K562 (cell line): ENCODE measurements at regions not wholly inside any gene's neighbourhood (a gene's known extent, or its start where the extent isn't known, plus 50 kb on each side); places are given as distances from the start of the nearest gene placed in this dataset.

ENCODE experiments used
- ATAC-seq: fragments of 200-7000 bp; cut with Tn5 transposase; 3 replicates; pipeline ENCODE4 v1.9.1; 2020; ENCODE audit warnings: moderate library complexity
- BruUV-seq: library from RNA; stranded (reverse); fragments of 400-500 nt; replicated peaks from 2 replicates; lab custom pipeline; 2021; lab: Mats Ljungman, UMichigan
- CTCF ChIA-PET: fragments of 300-600 bp; formaldehyde crosslinking; extraction: SDS; loops from one replicate; lab custom pipeline; 2021; ENCODE audit warnings: low intra/inter-chr PET ratio; lab: Yijun Ruan, JAX
- POLR2A ChIA-PET: fragments of 300-600, 350-650 bp; sonication (Branson Sonifier 250); formaldehyde crosslinking; extraction: SDS; loops from one replicate; lab custom pipeline; 2021; ENCODE audit warnings: antibody characterized with exemption, inconsistent platforms; lab: Yijun Ruan, JAX
- DNase-seq, 4 experiments: peaks; one replicate each; pipeline versions ENCODE4 v3.0.0 to v3.0.0-alpha.2; 2011 to 2018; ENCODE audit warnings: low spot score in 3 of 4, mixed read lengths in 3 of 4; ENCODE audit errors: extremely low read depth in 1 of 4
- FAIRE-seq: peaks from 2 replicates; lab custom pipeline; 2011; peaks lifted over from hg19 to GRCh38; lab: Jason Lieb, UNC
- H2AFZ ChIP-seq: 2 replicates; pipeline ENCODE4 v1.6.0; 2011; ENCODE audit warnings: low read depth, low read length, control low read depth, inconsistent platforms
- H3K27ac ChIP-seq: fragments of 200-600 bp; 3 replicates; pipeline ENCODE4 v1.8.0; 2011; ENCODE audit warnings: low read depth, mild to moderate bottlenecking, control low read depth, inconsistent platforms, low read length, moderate library complexity, mixed read lengths; ENCODE audit errors: extremely low read depth
- H3K27me3 ChIP-seq, 2 experiments: fragments of 300-600 bp in 1 of 2; 2 replicates in 1 of 2; 3 replicates in 1 of 2; pipeline versions ENCODE4 v1.6.0 to v1.8.0; 2011; ENCODE audit warnings: inconsistent platforms in 2 of 2, low read length in 2 of 2, mild to moderate bottlenecking in 1 of 2, mixed read lengths in 1 of 2, moderate library complexity in 1 of 2; ENCODE audit not compliant: control insufficient read depth in 2 of 2, insufficient read depth in 2 of 2
- H3K36me3 ChIP-seq: fragments of 300-600 bp; 3 replicates; pipeline ENCODE4 v1.8.0; 2011; ENCODE audit warnings: mild to moderate bottlenecking, low read length, inconsistent platforms; ENCODE audit not compliant: control insufficient read depth, insufficient read depth
- H3K4me1 ChIP-seq, 2 experiments: fragments of 200-600 bp in 1 of 2; replicated peaks in 1 of 2; 2 replicates in 1 of 2; 3 replicates in 1 of 2; pipeline versions ENCODE4 v1.5.1 to v1.8.0; 2011; ENCODE audit warnings: inconsistent platforms in 2 of 2, low read length in 2 of 2, mild to moderate bottlenecking in 1 of 2, mixed read lengths in 1 of 2, moderate library complexity in 1 of 2; ENCODE audit not compliant: control insufficient read depth in 2 of 2, insufficient read depth in 2 of 2
- H3K4me2 ChIP-seq: 2 replicates; pipeline ENCODE4 v1.6.1; 2011; ENCODE audit warnings: low read length, control low read depth, inconsistent platforms, mixed read lengths; ENCODE audit not compliant: insufficient read depth
- H3K4me3 ChIP-seq: fragments of 200-600 bp; sonication (generic), shearing (Covaris generic); 2 replicates; pipeline ENCODE4 v1.5.1; 2016; ENCODE audit warnings: control low read depth, inconsistent platforms
- H3K79me2 ChIP-seq: fragments of 200-600 bp; 3 replicates; pipeline ENCODE4 v1.8.0; 2011; ENCODE audit warnings: low read length, inconsistent platforms; ENCODE audit not compliant: control insufficient read depth, insufficient read depth
- H3K9ac ChIP-seq, 2 experiments: 2 replicates each; pipeline versions ENCODE4 v1.6.0 to v1.6.1; 2011; ENCODE audit warnings: low read depth in 2 of 2, low read length in 2 of 2, control low read depth in 1 of 2, inconsistent platforms in 1 of 2, mild to moderate bottlenecking in 1 of 2, mixed read lengths in 1 of 2; ENCODE audit not compliant: insufficient read depth in 1 of 2
- H3K9me1 ChIP-seq: one replicate; pipeline ENCODE4 v1.6.0; 2011; ENCODE audit warnings: inconsistent platforms, mild to moderate bottlenecking, low read length, moderate library complexity; ENCODE audit not compliant: control insufficient read depth, insufficient read depth
- H3K9me3 ChIP-seq: replicated peaks from 2 replicates; pipeline ENCODE4 v1.5.1; 2011; ENCODE audit warnings: low read depth, low read length, inconsistent platforms; ENCODE audit not compliant: control insufficient read depth, insufficient read depth
- H4K20me1 ChIP-seq: replicated peaks from 2 replicates; pipeline ENCODE4 v1.6.1; 2011; ENCODE audit warnings: low read length, inconsistent platforms, mixed read lengths; ENCODE audit not compliant: control insufficient read depth, insufficient read depth
- CSDE1 ChIP-seq, 2 experiments: fragments of 450-650 bp; IDR thresholded peaks; 2 replicates each; pipeline ENCODE4 v1.6.1; 2016; ENCODE audit warnings: mild to moderate bottlenecking in 1 of 2
- HOMEZ ChIP-seq: fragments of 250-450 bp; sonication (Bioruptor Pico); IDR thresholded peaks from 2 replicates; pipeline ENCODE4 v1.4.0; 2020; ENCODE audit warnings: mild to moderate bottlenecking, moderate library complexity
- POLR3G ChIP-seq: IDR thresholded peaks from 2 replicates; pipeline ENCODE4 v1.6.1; 2011; ENCODE audit not compliant: insufficient read length, insufficient replicate concordance; ENCODE audit errors: extremely low read depth
- ZNF764 ChIP-seq: fragments of 250-450 bp; sonication (Bioruptor Pico); IDR thresholded peaks from 2 replicates; pipeline ENCODE4 v1.4.0; 2020; ENCODE audit warnings: low read depth, mild to moderate bottlenecking, moderate library complexity
- WGBS: fragments of 100-300 bp; shearing (Covaris generic); methylation state at CpG from one replicate; pipeline ENCODE4 v1.1.6; 2016; ENCODE audit warnings: low coverage, mixed read lengths; ENCODE audit not compliant: insufficient coverage; ENCODE audit errors: missing lambda C conversion rate; 5-methylcytosine and 5-hydroxymethylcytosine counted together
- in situ Hi-C: fragments of 300-500 bp; cut with MboI; formaldehyde crosslinking; loops from 4 replicates; pipeline ENCODE4 v1.15.0; 2018; ENCODE audit warnings: inconsistent platforms, mixed read lengths
- intact Hi-C: fragments of 100-400 bp; cut with micrococcal nuclease; formaldehyde crosslinking; loops from 2 replicates; pipeline ENCODE4 v1.14.2; 2022
- TF ChIP-seq, protein P1 (sequence below): IDR thresholded peaks from 2 replicates; pipeline ENCODE4 v1.6.1; 2012; ENCODE audit warnings: low read depth, low read length, improper control_type of control experiment, borderline replicate concordance
- TF ChIP-seq, protein P2 (sequence below): fragments of 450-650 bp; IDR thresholded peaks from 2 replicates; pipeline ENCODE4 v1.6.1; 2018; ENCODE audit not compliant: partially characterized antibody

DNA sequence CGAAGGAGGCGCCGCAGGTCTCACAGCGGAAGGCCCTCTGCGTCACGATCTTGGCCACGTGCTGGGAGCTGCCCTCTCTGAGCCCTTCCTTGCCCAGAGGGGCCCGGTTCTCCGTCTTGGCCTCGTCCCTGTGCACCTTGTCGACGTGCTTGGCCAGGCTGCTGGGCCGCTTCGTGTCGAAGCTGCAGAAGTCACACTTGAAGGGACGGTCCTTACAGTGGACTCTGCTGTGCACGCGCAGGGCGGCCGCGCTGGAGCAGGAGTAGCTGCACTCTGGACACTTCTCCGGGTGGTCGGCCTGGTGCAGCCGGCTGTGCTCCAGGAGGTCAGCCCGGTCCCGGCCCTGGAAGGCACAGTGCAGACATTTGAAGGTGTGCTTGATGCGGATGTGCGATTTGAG, 106.9 kb downstream of the ZFP64 start:
- H3K9ac ChIP-seq, result no peak overlapping the region
- no peaks in the 10 kb centered on the region for H3K79me2 ChIP-seq
- peaks cover 3% of the 10 kb centered on the region for H3K9me3 ChIP-seq
- H3K27ac ChIP-seq, result no peak overlapping the region
- WGBS, result 63% methylated on average over 25 of the region's 28 CpGs
- no peaks in the 10 kb centered on the region for H4K20me1 ChIP-seq
- CTCF ChIA-PET, result no interaction called here
- no peak for DNase-seq
- no peaks in the 10 kb centered on the region for H3K9me1 ChIP-seq
- ATAC-seq, result no peak
- H3K4me1 ChIP-seq, result no peaks in the 10 kb centered on the region; a peak in 1 of 5 replicates
- H3K4me3 ChIP-seq, result no peak overlapping the region
- TF ChIP-seq, protein P1, sequence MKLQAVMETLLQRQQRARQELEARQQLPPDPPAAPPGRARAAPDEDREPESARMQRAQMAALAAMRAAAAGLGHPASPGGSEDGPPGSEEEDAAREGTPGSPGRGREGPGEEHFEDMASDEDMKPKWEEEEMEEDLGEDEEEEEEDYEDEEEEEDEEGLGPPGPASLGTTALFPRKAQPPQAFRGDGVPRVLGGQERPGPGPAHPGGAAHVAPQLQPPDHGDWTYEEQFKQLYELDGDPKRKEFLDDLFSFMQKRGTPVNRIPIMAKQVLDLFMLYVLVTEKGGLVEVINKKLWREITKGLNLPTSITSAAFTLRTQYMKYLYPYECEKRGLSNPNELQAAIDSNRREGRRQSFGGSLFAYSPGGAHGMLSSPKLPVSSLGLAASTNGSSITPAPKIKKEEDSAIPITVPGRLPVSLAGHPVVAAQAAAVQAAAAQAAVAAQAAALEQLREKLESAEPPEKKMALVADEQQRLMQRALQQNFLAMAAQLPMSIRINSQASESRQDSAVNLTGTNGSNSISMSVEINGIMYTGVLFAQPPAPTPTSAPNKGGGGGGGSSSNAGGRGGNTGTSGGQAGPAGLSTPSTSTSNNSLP, result no peak
- TF ChIP-seq, protein P2, sequence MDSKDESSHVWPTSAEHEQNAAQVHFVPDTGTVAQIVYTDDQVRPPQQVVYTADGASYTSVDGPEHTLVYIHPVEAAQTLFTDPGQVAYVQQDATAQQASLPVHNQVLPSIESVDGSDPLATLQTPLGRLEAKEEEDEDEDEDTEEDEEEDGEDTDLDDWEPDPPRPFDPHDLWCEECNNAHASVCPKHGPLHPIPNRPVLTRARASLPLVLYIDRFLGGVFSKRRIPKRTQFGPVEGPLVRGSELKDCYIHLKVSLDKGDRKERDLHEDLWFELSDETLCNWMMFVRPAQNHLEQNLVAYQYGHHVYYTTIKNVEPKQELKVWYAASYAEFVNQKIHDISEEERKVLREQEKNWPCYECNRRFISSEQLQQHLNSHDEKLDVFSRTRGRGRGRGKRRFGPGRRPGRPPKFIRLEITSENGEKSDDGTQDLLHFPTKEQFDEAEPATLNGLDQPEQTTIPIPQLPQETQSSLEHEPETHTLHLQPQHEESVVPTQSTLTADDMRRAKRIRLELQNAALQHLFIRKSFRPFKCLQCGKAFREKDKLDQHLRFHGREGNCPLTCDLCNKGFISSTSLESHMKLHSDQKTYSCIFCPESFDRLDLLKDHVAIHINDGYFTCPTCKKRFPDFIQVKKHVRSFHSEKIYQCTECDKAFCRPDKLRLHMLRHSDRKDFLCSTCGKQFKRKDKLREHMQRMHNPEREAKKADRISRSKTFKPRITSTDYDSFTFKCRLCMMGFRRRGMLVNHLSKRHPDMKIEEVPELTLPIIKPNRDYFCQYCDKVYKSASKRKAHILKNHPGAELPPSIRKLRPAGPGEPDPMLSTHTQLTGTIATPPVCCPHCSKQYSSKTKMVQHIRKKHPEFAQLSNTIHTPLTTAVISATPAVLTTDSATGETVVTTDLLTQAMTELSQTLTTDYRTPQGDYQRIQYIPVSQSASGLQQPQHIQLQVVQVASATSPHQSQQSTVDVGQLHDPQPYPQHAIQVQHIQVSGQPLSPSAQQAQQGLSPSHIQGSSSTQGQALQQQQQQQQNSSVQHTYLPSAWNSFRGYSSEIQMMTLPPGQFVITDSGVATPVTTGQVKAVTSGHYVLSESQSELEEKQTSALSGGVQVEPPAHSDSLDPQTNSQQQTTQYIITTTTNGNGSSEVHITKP, result no peak
- no peak for TF ChIP-seq ZNF764
- TF ChIP-seq CSDE1 (IDR thresholded peaks at IDR 0.05), result no peak
- TF ChIP-seq POLR3G, result no peak
- TF ChIP-seq HOMEZ (CRISPR knock-in tag), result no peak
- no peaks in the 10 kb centered on the region for H3K36me3 ChIP-seq
- H3K27me3 ChIP-seq, result no peaks in the 10 kb centered on the region; a peak in 1 of 5 replicates
- POLR2A ChIA-PET, result interaction anchor here (0.6 kb wide), 1 partner anchor 447 kb away, joined by 3 read pairs; no protein-coding TSS in a partner anchor
- in situ Hi-C loops, result loop anchor here (5.0 to 25.0 kb wide), 3 partner anchors 442 to 1097 kb away; no protein-coding TSS in a partner anchor
- no TSS peak for BruUV-seq
- FAIRE-seq, result no peak
- no peak overlapping the region for H3K4me2 ChIP-seq
- no peak overlapping the region for H2AFZ ChIP-seq
- intact Hi-C loops, result loop anchor here (5.0 kb wide), 2 partner anchors 382 to 712 kb away; no protein-coding TSS in a partner anchor
